C4-2B (cell line): ENCODE measurements at regions not wholly inside any gene's neighbourhood (a gene's known extent, or its start where the extent isn't known, plus 50 kb on each side); places are given as distances from the start of the nearest gene placed in this dataset.

ENCODE experiments used
- H3K27ac ChIP-seq: fragments of 450-650 bp; 2 replicates; pipeline ENCODE4 v1.5.1; 2017
- CTCF ChIP-seq: fragments of 450-650 bp; conservative IDR thresholded peaks from 2 replicates; pipeline ENCODE4 v1.5.1; 2017; ENCODE audit warnings: mild to moderate bottlenecking
- ZFX ChIP-seq: fragments of 450-650 bp; IDR thresholded peaks from 2 replicates; pipeline ENCODE4 v1.6.1; 2017

- no peak overlapping the region for H3K27ac ChIP-seq
- no peak for TF ChIP-seq CTCF
- TF ChIP-seq ZFX, result no peak
Observed at GRCh38 chr10:71049994-71050393, 161.6 kb upstream of the PCBD1 start.

GRCh38 chr10:71052076-71052660 is 160.2 kb upstream of the UNC5B start:
- H3K27ac ChIP-seq, result peak overlapping the region; percentile 2; the same call in 1 of the 2 replicates
- TF ChIP-seq CTCF (no peak), ZFX (no peak)

GRCh38 chr10:71052708-71053107 is 159.7 kb upstream of the UNC5B start:
- H3K27ac ChIP-seq, result peak overlapping the region; percentile 2; the same call in 1 of the 2 replicates
- TF ChIP-seq CTCF (no peak), ZFX (no peak)

GRCh38 chr10:71053169-71053895 is 159.0 kb upstream of the UNC5B start:
- no peak for TF ChIP-seq ZFX
- TF ChIP-seq CTCF, result no peak
- peak overlapping the region; percentile 2; the same call in 1 of the 2 replicates for H3K27ac ChIP-seq

GRCh38 chr10:71058308-71058707 is 154.1 kb upstream of the UNC5B start:
- no peak overlapping the region for H3K27ac ChIP-seq
- TF ChIP-seq CTCF, result no peak
- TF ChIP-seq ZFX, result no peak

- TF ChIP-seq ZFX (no peak), CTCF (no peak)
- no peak overlapping the region for H3K27ac ChIP-seq
Observed at GRCh38 chr10:71059054-71059818, 153.1 kb upstream of the UNC5B start.

- no peak for TF ChIP-seq ZFX
- no peak for TF ChIP-seq CTCF
- no peak overlapping the region for H3K27ac ChIP-seq
Observed at GRCh38 chr10:71059943-71060342, 152.4 kb upstream of the UNC5B start.
